GM03348 (cell line): ENCODE measurements at regions not wholly inside any gene's neighbourhood (a gene's known extent, or its start where the extent isn't known, plus 50 kb on each side); places are given as distances from the start of the nearest gene placed in this dataset.
"Not testable (repeated sequence)": the region's sequence is repeated elsewhere in the genome, so short reads cannot be mapped to it uniquely, and the experiment has no call there.

Experiments
- DNase-seq: peaks from one replicate; pipeline ENCODE4 v3.0.0; 2012; ENCODE audit warnings: low spot score

DNA sequence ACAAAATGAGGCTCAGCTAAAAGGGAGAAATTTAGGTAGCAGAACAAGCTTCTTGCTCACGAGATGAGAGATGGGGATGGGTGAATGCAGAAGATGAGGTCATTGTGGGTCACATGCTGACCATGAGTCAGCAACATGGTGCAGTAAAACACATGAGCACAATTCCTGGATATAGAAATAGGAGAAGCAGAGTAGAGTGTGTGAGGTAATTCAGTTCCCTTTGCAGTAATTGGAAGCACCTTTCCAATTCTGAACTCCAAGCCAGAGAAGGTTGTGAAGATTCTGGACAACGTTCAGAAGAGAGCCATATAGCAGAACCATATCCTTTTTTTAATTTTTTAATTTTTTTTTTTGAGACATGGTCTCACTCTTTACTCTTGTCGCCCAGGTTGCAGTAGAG, 62.0 kb upstream of the LMNTD1 start:
- DNase-seq, result peak; percentile 56

- no peak for DNase-seq
Observed at GRCh38 chr12:25616286-25616685, 63.2 kb upstream of the LMNTD1 start.

DNA sequence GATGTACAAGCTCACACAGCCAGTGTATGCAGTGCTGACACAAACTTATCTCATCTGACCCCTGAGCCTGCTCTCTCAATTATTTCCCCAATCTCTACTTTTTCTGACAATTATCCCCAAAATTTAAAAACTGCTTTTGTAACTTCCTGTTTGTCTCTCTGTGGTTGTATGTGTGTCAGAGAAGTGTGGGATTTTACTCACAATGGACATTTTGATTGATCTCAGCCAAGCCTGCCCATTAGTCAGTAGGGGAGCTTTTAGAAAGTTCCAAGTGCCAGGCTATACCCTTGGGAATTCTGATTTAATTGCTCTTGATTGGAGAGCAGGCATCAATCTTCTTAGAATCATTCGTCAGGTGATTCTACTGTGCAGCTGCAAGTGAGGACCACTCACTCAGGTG, 64.9 kb upstream of the LMNTD1 start:
- DNase-seq, result no peak

- DNase-seq, result no peak
Observed at GRCh38 chr12:25623816-25624215, 70.7 kb upstream of the LMNTD1 start.

GRCh38 chr12:25625146-25625545, 72.1 kb upstream of the LMNTD1 start:
- DNase-seq, result peak; percentile 19

DNA sequence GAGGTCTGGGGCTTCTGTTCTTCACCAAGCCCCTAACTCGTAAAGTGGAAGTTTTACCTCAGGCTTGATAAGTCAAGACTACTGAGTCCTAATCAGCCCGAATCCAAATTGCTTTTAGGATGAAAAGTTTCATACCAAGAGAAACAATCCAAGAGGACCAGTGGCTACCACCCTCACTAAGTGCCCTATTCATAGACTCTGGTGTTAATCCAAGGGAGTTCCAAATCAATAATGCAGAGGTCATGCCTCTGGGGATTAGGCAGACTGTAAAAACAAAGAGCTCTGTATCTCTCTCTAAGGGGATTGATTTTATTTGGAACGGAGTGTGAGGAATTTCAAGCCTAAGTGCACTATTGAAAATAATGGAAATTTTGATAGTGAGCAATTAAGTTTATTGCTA, 76.3 kb upstream of the LMNTD1 start:
- DNase-seq, result no peak

- not testable (repeated sequence) for DNase-seq
Observed at GRCh38 chr12:25630735-25631515, 77.8 kb upstream of the LMNTD1 start.

GRCh38 chr12:25633149-25633548, 80.1 kb upstream of the LMNTD1 start:
- DNase-seq, result not testable (repeated sequence)

GRCh38 chr12:25637752-25638151, 84.7 kb upstream of the LMNTD1 start:
- DNase-seq, result no peak

DNA sequence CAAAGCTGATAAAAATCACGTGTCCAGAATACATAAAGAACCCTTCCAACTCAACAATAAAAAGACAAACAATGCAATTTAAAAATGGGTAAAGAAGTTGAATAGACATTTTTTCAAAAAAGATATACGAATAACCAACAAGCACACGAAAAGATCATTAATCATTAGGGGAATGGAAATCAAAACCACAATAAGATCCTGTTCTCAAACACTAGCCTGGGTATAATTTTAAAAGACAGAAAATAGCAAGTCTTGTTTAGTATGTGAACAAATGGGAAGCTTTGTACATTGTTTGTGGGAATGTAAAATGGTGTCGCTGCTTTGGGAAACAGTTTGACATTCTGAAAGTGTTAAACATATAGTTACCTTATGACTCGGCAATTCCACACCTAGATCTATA, 86.3 kb upstream of the LMNTD1 start:
- no peak for DNase-seq

GRCh38 chr12:25644979-25645378, 91.9 kb upstream of the LMNTD1 start:
- no peak for DNase-seq

DNA sequence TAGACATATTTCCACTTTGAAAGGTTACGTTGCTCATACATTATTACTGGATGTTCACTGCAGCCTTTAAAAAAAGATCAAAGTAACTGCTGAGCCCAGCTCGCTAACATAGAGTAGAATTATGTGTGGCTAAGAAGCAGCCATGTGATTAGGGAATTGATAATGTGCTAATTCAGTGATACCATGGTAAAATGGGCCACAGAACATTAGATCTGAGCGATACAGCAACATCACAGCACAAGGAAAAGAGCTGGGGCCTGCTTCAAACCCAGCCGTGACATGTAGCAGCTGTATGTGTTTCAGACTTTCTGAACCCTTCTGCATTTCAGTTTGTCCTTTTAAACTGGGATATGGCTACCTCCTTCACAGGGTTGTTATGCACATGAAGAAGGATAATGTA, 92.3 kb upstream of the LMNTD1 start:
- DNase-seq, result no peak

- no peak for DNase-seq
Observed at GRCh38 chr12:25651931-25652330, 98.8 kb upstream of the LMNTD1 start.

GRCh38 chr12:25652371-25652770, 99.3 kb upstream of the LMNTD1 start:
- no peak for DNase-seq

DNA sequence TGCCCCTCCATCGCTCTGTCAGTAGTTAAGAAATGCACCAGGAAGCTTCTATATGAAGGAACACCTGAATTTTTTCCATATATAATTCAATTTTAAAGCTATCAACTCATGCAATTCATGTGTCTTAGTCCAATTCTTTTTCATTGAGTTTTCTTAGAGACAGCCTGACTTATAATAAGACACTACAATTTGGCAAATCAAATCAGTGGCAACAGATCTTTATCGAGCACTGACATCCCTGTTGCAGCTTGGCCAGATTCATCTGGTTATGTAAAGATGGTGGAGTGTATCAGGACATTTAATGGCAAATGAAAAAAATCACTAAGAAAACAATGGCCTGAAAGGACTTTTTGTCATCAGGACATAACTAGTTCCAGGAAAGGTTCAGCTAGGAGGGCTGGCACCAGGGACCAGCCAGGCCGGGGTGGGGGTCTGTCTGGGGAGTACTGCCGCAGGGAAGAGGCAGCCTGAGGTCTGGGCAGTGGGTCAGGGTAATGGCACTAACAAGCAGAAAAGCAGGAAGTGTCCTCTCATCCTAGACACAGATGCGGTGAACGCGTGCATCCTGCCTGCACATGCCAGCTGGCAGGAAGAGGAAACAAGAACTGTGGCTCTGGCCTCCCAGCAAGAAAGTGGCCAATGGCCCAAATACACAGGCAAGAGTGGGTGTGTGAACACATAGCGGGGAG, 100.5 kb upstream of the LMNTD1 start:
- DNase-seq, result no peak

- DNase-seq, result no peak
Observed at GRCh38 chr12:25655702-25656101, 102.6 kb upstream of the LMNTD1 start.

- DNase-seq, result no peak
Observed at GRCh38 chr12:25659621-25660020, 106.5 kb upstream of the LMNTD1 start.

DNA sequence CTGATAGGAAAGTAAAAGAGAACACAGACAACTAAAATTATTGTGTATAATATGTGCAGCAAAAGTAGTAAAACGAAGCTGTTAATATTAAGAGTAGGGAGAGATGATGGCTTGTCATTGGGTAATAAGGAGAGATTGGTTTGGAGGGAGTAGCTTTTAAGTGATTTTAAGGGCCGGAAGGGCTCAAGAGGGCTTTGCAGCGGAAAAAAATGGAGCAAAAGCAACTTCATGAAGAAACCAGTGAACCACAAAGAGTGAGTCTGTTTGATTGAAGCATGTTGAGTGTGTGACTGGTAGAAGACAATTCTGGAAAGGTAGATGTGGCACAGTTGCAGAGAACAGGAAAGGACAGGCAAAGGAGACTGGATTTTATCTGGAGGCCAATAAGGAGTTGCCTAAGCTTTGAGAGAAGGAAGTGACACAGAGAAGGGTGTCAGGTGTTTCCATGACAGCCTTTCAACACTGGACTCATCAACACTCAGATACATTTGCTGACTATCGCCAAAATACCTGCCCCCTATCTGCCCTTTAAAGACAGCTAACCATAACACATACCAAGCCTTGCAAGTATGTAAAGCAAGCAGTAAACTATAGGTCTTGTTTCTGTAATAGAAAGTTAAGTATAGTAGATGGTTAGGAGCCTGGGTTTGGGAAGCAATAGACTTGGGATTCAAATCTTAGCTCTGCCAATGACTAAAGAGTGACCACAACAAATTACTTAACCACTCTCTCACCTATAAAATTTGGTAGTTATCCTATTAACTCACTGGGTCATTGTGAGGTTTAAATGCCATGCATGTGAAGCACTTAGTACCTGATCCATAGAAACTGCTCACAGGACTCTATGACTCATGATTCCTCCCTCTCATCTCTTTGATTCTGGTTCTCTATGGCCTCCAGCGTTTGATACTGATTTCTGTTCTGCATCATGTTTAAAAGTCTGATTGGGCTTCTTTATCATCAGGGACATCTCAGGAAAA, 117.3 kb upstream of the LMNTD1 start:
- DNase-seq, result no peak

DNA sequence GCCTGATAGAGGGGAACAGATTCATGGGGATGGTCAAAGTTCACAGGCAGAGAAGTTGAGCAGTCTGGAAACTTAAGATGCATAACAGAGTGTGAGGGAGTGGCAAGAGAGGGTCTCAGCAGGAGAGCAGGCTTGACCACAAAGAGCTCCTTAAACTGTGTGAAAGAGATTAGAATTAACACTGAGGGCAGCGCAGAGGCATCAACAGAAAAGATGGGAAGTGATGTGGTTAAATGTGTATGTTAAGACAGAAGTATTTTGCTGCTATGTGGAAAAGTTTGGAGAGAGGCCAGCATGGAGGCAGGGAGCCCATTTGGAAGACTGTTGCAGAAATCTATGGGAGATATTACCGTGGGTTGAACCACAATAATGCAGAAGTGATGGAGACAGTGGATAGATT, 122.7 kb upstream of the LMNTD1 start:
- no peak for DNase-seq

DNA sequence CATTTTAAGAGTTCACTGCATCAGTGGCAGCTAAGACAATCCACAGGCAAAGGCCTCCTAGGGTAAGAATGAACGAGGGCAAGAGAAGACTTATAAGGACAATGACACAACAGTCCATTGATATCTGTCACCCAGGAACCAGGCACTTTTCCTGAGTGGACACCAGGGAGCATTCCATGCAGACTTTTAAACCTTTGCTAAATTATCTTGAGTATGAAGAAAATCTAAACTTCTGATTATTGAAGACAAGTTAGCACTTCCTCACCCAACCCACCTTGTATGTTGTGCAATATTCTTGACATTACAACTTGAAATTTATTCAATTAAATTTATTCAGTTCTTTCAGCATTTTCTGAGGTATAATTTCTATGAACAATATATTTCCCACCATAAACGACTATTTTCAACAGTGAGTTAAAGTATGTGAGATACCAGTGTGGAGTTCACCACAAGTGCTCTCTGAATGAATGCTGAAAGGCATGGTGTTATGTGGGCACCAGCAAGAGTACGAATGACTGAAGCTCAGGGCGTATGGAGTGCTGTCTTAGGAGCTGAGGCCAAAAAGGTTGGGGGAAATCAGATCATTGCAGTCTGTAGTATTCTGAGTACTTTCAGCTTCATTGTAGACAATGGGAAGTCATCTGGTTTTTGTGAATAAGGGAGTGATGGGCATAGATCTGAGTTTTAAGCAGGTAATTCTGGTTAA, 124.3 kb upstream of the LMNTD1 start:
- peak; percentile 48 for DNase-seq

DNA sequence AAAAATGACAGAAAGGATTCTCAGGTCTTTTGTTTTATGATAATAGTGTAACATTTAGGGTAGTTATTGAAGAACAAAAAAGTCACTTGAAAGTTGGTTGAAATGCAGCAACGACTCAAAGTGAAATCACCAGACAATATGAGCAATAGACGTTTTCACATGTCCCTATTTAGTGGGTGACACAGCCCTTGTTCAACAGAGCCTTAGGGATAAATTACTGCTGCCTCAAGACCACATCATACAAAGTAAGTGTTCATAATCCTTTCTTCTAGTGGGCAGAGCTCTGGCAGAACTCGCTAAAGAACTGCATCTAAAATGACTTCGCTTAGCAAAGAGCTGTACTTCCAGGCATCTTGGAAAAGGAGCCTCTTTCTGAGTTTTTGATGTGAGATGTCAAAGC, 128.5 kb upstream of the LMNTD1 start:
- no peak for DNase-seq

DNA sequence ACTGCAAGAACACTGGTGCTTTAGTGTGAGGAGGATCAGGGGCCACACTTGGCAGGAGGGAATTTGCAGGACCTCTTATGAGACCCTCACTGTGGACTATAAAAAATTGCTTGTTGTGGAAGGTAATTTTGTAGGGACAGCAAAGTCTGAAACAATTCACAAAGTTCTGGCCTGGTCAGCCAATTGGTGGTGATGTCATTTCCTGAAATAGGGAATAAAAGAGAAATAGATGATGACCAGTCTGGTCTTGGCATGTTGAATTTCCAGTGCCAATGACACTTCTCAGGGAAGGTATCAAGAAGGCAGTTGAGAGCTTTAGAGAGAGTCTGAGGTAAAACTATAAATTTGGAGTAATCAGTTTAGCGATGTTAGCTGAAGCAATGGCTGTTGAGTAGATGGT, 129.3 kb upstream of the LMNTD1 start:
- DNase-seq, result peak; percentile 15
